ENCODE measurements at regions not wholly inside any gene's neighbourhood (a gene's known extent, or its start where the extent isn't known, plus 50 kb on each side); places are given as distances from the start of the nearest gene placed in this dataset.
"Not testable (repeated sequence)": the region's sequence is repeated elsewhere in the genome, so short reads cannot be mapped to it uniquely, and the experiment has no call there.

GRCh38 chr22:49357661-49358440 lies 469.8 kb downstream of the BRD1 start:
- no peak for DNase-seq

DNA sequence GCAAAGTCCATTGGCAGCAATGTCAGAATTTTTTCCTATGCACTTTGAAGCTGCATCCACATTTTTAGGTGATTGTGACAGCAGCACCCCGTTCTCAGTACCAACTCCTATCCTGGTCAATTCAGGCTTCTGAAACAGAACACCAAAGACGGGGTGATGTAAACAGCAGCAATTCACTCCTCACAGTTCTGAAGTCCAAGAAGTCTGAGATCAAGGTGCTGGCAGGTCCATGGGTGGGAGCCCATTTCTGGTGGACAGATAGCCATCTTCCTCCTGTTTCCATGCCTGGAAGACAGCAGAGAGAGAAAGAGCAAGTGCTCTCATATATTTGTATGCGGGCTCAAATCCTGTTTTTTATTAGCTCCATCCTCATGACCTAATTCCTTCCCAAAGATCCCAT lies 471.2 kb downstream of the BRD1 start:
- no peak for DNase-seq

- DNase-seq: no peak
Observed at GRCh38 chr22:49355211-49355920, 472.3 kb downstream of the BRD1 start.

DNA sequence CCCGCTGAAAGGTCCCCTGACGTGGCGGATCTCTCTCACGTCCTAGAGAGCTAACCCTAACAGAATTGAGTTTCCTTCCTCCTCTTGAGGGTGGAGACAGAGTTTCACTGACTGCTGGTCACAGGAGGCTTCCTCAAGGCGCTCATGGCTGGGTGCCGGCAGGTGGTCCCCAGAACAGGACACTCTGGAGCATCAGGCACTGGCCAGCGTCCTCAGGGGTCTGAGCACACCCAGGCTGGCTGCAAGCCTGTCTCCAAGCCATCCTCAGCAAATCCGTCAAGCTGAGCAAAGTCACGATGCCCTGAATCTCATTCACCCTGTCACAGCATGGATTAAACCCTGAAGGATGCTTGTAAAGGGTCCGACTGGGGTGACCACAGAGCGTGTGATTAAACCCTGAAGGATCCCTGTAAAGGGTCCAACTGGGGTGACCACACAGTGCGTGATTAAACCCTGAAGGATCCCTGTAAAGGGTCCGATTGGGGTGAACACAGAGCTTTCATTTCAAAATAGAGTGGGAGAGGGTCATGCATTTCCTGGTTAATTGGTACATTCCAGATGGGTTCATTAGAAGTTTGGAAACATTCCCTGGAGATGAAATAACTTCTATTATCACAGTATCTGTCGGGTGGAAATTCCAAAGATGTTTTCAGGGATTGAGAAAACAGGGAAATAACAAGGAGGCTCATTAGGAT lies 473.0 kb downstream of the BRD1 start:
- DNase-seq: no peak

DNA sequence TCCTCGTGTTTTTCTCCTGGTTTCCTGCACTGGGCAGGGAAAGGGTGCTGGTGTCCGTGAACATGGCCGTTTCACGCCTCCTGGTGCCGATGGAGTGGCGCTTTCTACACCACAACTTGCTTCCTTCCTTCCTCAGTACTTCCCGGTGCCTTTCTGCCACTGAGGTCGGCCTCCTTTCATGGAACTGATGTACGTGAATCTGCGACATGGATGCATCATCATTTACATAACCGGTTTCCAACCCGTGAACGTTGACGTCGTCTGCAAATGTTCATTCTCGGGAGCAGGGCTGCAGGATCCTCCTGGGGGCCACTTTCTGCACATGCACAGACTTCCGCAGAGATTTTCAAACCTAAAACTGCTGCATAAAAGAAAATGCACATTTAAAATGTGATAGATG lies 474.4 kb downstream of the BRD1 start:
- no peak for DNase-seq

GRCh38 chr22:49352361-49353169 lies 475.1 kb downstream of the BRD1 start:
- no peak for DNase-seq

DNA sequence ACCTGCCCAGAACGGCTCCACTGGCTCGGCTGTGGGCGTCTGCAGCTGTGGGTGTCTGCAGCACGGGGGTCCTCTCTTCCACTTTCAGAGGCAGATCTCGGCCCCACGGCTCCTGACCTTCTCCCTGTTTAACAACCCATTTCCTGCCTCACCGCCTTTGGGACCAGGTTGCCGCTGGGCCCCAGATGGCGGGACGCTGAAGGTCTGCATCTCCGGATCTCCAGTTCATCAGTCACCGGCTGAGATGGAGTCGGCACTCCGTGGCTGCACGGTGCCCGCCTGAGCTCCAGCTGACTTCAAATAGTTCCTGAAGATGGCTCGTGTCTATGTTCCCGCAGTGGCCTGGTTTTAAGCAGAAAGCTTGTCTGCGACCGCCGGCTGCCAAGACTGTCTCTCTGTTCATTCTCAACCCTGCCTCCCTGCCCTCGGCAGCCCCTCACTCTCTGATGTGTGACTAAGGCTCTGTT lies 475.9 kb downstream of the BRD1 start:
- no peak for DNase-seq

- no peak for DNase-seq
Observed at GRCh38 chr22:49350441-49351121, 477.1 kb downstream of the BRD1 start.

- DNase-seq: no peak
Observed at GRCh38 chr22:49349841-49350381, 477.8 kb downstream of the BRD1 start.

- no peak for DNase-seq
Observed at GRCh38 chr22:49349181-49349835, 478.4 kb downstream of the BRD1 start.

DNA sequence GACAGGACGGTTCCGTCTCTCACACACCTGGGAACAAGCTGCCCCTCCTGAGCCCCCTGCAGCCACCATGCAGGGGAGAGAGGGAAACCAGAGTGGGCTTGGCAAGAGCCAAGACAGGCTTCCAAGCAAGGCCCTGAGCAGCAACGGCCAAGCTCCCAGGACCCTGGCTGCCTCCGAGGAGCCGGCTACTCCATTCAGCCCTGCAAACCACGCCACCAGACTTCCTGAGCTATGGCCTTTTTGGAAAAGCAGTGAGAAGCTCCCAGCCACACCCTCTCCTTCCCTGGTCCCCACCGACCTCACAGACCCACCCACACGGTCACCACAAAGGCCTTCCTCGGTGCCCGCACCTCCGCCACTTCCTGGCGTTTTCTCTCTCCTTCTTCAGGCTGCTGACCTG lies 479.0 kb downstream of the BRD1 start:
- DNase-seq: no peak

DNA sequence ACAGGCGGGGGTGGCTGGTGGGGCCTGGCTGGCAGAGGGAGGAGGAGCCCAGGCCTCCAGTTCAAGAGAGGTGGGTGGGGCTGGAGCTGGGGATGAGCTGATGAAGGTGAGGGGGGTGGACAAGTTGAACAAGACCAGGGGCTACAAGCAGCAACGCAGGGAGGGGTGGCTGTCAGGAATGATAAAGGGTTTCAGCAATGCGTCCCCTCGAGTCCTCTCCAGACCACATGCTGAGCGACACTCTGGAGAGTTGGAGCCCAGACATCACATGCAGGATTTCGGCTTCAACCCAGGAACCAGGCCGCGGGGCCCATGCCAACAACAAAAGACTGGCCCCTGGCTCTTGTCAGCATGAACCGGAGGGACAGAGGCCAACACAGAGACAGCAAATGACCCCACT lies 480.3 kb downstream of the BRD1 start:
- DNase-seq: no peak

- DNase-seq: no peak
Observed at GRCh38 chr22:49345896-49346295, 481.8 kb downstream of the BRD1 start.

DNA sequence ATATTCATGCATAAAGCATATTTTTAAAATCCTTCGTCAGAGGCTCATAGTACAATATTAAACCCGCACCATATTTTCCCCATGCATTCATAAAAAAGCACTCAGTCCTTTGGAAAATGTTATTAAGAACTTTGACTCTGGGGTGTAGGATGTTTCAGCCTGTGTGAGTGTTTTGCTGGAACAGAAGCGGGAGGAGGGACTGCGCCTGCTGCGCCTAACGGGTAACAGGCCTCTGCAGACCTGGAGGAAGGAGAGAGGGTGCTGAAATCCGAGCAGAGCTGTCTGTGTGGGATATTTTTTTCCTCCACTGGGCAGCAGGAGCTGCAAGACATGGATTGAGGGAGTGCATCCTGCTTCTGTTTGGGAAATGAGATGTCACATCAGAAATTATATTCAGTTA lies 483.0 kb downstream of the BRD1 start:
- no peak for DNase-seq

DNA sequence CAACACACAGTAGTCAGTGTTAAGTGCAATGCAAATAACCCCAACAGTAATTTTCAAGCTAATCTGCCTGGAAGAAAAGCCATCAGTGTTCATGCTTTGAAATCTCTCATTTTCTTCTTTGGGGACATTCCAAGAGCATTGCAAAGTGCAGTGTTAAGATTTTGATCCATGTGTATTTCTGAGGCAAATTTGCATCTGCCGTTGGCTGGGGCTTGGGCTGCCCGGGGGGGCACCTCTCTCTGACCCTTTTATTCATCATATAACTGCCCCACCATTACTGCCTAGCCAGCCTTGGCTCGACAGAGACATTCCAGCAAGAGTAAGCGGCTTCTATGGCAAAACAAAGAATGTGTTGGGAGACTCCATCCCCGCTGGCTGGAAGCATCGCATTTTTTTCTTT lies 483.5 kb downstream of the BRD1 start:
- no peak for DNase-seq

- DNase-seq: no peak
Observed at GRCh38 chr22:49340406-49340805, 487.3 kb downstream of the BRD1 start.

- not testable (repeated sequence) for DNase-seq
Observed at GRCh38 chr22:49336483-49336882, 491.2 kb downstream of the BRD1 start.

DNA sequence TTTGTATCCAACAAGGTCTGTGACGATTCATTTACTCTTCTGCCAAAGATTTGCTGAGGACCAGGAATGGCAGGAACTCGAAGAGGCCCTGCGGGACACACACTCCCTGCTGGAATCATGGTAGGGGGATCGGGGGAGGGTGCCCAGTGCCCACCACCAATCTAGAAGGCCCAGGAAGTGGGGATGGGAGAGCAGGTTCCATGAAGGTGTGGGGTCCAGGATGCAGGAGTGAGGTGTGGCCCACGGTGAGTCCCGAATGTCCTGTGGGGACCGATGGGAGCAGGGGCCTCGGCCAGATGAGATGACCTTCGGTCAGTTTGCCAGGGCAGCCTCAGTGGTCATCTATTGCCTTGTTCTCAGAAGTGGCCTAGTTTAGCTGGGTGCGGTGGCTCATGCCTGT lies 492.7 kb downstream of the BRD1 start:
- DNase-seq: no peak

- no peak for DNase-seq
Observed at GRCh38 chr22:49334449-49334789, 493.3 kb downstream of the BRD1 start.

GRCh38 chr22:49333206-49333605 lies 494.5 kb downstream of the BRD1 start:
- DNase-seq: no peak

GRCh38 chr22:49332691-49333090 lies 495.0 kb downstream of the BRD1 start:
- no peak for DNase-seq

GRCh38 chr22:49331878-49332277 lies 495.8 kb downstream of the BRD1 start:
- no peak for DNase-seq
